ENCODE measurements at regions not wholly inside any gene's neighbourhood (a gene's known extent, or its start where the extent isn't known, plus 50 kb on each side); places are given as distances from the start of the nearest gene placed in this dataset.
"Not testable (repeated sequence)": the region's sequence is repeated elsewhere in the genome, so short reads cannot be mapped to it uniquely, and the experiment has no call there.

GRCh38 chr13:65309906-65310305 lies 1920.2 kb downstream of the PCDH9 start:
- Mint-ChIP-seq H3K36me3 (ENCODE audit: low read depth) (peaks cover 20% of the 10 kb centered on the region; the same call in 2 of the 3 replicates), H3K4me1 (no peaks in the 10 kb centered on the region), H3K27ac (no peak overlapping the region), H3K9me3 (peaks cover 26% of the 10 kb centered on the region), H3K27me3 (ENCODE audit: insufficient read depth, low read depth, poor library complexity) (no peaks in the 10 kb centered on the region), H3K4me3 (no peak overlapping the region)
- H3K4me2 ChIP-seq = no peak overlapping the region
- no peak overlapping the region for H3K27ac ChIP-seq (ENCODE audit: low read depth)
- no peak overlapping the region for H3K4me3 ChIP-seq
- DNase-seq (ENCODE audit: low spot score) (no peak), ATAC-seq (no peak)
- H3F3A ChIP-seq (replicated peaks; ENCODE audit: low read depth) = no peaks in the 10 kb centered on the region
- peaks cover 5% of the 10 kb centered on the region; the same call in 1 of the 2 replicates for H3K9me2 ChIP-seq (ENCODE audit: insufficient read depth)
- no peaks in the 10 kb centered on the region for H3K27me3 ChIP-seq (ENCODE audit: insufficient read depth)
- no peaks in the 10 kb centered on the region for H4K20me1 ChIP-seq (replicated peaks; ENCODE audit: insufficient read depth)
- no peak overlapping the region for H2AFZ ChIP-seq
- TF ChIP-seq ZNF331 (CRISPR knock-in tag; IDR thresholded peaks at IDR 0.05; ENCODE audit: low read depth) (no peak), JUNB (IDR thresholded peaks at IDR 0.05; ENCODE audit: unreplicated experiment) (no peak), ZNF114 (CRISPR knock-in tag; IDR thresholded peaks at IDR 0.05) (no peak), EZH2 (IDR thresholded peaks at IDR 0.05; ENCODE audit: low read depth, unreplicated experiment) (no peak), REST (IDR thresholded peaks at IDR 0.05; ENCODE audit: unreplicated experiment) (no peak), EZH2phosphoT487 (IDR thresholded peaks at IDR 0.05; ENCODE audit: unreplicated experiment) (no peak), NANOG (IDR thresholded peaks at IDR 0.05; ENCODE audit: borderline replicate concordance) (no peak)
- TF ChIP-seq, protein P1, sequence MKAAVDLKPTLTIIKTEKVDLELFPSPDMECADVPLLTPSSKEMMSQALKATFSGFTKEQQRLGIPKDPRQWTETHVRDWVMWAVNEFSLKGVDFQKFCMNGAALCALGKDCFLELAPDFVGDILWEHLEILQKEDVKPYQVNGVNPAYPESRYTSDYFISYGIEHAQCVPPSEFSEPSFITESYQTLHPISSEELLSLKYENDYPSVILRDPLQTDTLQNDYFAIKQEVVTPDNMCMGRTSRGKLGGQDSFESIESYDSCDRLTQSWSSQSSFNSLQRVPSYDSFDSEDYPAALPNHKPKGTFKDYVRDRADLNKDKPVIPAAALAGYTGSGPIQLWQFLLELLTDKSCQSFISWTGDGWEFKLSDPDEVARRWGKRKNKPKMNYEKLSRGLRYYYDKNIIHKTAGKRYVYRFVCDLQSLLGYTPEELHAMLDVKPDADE (IDR thresholded peaks at IDR 0.05) = no peak
- TF ChIP-seq, protein P2, sequence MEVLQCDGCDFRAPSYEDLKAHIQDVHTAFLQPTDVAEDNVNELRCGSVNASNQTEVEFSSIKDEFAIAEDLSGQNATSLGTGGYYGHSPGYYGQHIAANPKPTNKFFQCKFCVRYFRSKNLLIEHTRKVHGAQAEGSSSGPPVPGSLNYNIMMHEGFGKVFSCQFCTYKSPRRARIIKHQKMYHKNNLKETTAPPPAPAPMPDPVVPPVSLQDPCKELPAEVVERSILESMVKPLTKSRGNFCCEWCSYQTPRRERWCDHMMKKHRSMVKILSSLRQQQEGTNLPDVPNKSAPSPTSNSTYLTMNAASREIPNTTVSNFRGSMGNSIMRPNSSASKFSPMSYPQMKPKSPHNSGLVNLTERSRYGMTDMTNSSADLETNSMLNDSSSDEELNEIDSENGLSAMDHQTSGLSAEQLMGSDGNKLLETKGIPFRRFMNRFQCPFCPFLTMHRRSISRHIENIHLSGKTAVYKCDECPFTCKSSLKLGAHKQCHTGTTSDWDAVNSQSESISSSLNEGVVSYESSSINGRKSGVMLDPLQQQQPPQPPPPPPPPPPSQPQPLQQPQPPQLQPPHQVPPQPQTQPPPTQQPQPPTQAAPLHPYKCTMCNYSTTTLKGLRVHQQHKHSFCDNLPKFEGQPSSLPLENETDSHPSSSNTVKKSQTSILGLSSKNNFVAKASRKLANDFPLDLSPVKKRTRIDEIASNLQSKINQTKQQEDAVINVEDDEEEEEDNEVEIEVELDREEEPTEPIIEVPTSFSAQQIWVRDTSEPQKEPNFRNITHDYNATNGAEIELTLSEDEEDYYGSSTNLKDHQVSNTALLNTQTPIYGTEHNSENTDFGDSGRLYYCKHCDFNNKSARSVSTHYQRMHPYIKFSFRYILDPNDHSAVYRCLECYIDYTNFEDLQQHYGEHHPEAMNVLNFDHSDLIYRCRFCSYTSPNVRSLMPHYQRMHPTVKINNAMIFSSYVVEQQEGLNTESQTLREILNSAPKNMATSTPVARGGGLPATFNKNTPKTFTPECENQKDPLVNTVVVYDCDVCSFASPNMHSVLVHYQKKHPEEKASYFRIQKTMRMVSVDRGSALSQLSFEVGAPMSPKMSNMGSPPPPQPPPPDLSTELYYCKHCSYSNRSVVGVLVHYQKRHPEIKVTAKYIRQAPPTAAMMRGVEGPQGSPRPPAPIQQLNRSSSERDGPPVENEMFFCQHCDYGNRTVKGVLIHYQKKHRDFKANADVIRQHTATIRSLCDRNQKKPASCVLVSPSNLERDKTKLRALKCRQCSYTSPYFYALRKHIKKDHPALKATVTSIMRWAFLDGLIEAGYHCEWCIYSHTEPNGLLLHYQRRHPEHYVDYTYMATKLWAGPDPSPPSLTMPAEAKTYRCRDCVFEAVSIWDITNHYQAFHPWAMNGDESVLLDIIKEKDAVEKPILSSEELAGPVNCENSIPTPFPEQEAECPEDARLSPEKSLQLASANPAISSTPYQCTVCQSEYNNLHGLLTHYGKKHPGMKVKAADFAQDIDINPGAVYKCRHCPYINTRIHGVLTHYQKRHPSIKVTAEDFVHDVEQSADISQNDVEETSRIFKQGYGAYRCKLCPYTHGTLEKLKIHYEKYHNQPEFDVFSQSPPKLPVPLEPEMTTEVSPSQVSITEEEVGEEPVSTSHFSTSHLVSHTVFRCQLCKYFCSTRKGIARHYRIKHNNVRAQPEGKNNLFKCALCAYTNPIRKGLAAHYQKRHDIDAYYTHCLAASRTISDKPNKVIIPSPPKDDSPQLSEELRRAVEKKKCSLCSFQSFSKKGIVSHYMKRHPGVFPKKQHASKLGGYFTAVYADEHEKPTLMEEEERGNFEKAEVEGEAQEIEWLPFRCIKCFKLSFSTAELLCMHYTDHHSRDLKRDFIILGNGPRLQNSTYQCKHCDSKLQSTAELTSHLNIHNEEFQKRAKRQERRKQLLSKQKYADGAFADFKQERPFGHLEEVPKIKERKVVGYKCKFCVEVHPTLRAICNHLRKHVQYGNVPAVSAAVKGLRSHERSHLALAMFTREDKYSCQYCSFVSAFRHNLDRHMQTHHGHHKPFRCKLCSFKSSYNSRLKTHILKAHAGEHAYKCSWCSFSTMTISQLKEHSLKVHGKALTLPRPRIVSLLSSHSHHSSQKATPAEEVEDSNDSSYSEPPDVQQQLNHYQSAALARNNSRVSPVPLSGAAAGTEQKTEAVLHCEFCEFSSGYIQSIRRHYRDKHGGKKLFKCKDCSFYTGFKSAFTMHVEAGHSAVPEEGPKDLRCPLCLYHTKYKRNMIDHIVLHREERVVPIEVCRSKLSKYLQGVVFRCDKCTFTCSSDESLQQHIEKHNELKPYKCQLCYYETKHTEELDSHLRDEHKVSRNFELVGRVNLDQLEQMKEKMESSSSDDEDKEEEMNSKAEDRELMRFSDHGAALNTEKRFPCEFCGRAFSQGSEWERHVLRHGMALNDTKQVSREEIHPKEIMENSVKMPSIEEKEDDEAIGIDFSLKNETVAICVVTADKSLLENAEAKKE (CRISPR knock-in tag; IDR thresholded peaks at IDR 0.05) = no peak
- TF ChIP-seq, protein P3, sequence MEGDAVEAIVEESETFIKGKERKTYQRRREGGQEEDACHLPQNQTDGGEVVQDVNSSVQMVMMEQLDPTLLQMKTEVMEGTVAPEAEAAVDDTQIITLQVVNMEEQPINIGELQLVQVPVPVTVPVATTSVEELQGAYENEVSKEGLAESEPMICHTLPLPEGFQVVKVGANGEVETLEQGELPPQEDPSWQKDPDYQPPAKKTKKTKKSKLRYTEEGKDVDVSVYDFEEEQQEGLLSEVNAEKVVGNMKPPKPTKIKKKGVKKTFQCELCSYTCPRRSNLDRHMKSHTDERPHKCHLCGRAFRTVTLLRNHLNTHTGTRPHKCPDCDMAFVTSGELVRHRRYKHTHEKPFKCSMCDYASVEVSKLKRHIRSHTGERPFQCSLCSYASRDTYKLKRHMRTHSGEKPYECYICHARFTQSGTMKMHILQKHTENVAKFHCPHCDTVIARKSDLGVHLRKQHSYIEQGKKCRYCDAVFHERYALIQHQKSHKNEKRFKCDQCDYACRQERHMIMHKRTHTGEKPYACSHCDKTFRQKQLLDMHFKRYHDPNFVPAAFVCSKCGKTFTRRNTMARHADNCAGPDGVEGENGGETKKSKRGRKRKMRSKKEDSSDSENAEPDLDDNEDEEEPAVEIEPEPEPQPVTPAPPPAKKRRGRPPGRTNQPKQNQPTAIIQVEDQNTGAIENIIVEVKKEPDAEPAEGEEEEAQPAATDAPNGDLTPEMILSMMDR (conservative IDR thresholded peaks at IDR 0.05; ENCODE audit: low read depth in 2 of 2) = no peak
- no peaks in the 10 kb centered on the region for H3K36me3 ChIP-seq (ENCODE audit: insufficient read depth)
- no peaks in the 10 kb centered on the region for H3K79me2 ChIP-seq (replicated peaks; ENCODE audit: insufficient read depth)
- H3K4me1 ChIP-seq (ENCODE audit: insufficient read depth) = no peaks in the 10 kb centered on the region

- not testable (repeated sequence) for DNase-seq (ENCODE audit: low spot score); H3K27ac Mint-ChIP-seq; H3K79me2 ChIP-seq (replicated peaks; ENCODE audit: insufficient read depth); H3K4me2 ChIP-seq; H3F3A ChIP-seq (replicated peaks; ENCODE audit: low read depth); H3K9me2 ChIP-seq (ENCODE audit: insufficient read depth); H3K4me3 Mint-ChIP-seq; H3K27ac ChIP-seq (ENCODE audit: low read depth); H3K4me1 Mint-ChIP-seq; H3K27me3 Mint-ChIP-seq (ENCODE audit: insufficient read depth, low read depth, poor library complexity); H3K4me3 ChIP-seq; ATAC-seq; H4K20me1 ChIP-seq (replicated peaks; ENCODE audit: insufficient read depth); H3K36me3 ChIP-seq (ENCODE audit: insufficient read depth); H3K4me1 ChIP-seq (ENCODE audit: insufficient read depth); H2AFZ ChIP-seq; H3K27me3 ChIP-seq (ENCODE audit: insufficient read depth)
- Mint-ChIP-seq H3K9me3 (peaks cover 26% of the 10 kb centered on the region), H3K36me3 (ENCODE audit: low read depth) (peaks cover 20% of the 10 kb centered on the region; the same call in 2 of the 3 replicates)
Observed at GRCh38 chr13:65308729-65309128, 1921.4 kb downstream of the PCDH9 start.

Data from GM23338 (cell line).